ENCODE measurements at regions not wholly inside any gene's neighbourhood (a gene's known extent, or its start where the extent isn't known, plus 50 kb on each side); places are given as distances from the start of the nearest gene placed in this dataset.
"Not testable (repeated sequence)": the region's sequence is repeated elsewhere in the genome, so short reads cannot be mapped to it uniquely, and the experiment has no call there.

- no peak for TF ChIP-seq CTCF (IDR thresholded peaks at IDR 0.05; ENCODE audit: control insufficient read depth, insufficient read depth, low read depth, low read length, missing control alignments)
- no peak overlapping the region for H3K4me3 ChIP-seq (ENCODE audit: control insufficient read depth, low read depth, low read length)
- no peak for DNase-seq (ENCODE audit: low read depth)
These were observed 403.5 kb upstream of the ST8SIA4 start for GRCh38 chr5:101306391-101307137.

GRCh38 chr5:101296477-101296876 is 393.4 kb upstream of the ST8SIA4 start:
- TF ChIP-seq CTCF (IDR thresholded peaks at IDR 0.05; ENCODE audit: control insufficient read depth, insufficient read depth, low read depth, low read length, missing control alignments): no peak
- no peak overlapping the region for H3K4me3 ChIP-seq (ENCODE audit: control insufficient read depth, low read depth, low read length)
- DNase-seq (ENCODE audit: low read depth): no peak

GRCh38 chr5:101292199-101292598 is 389.1 kb upstream of the ST8SIA4 start:
- TF ChIP-seq CTCF (IDR thresholded peaks at IDR 0.05; ENCODE audit: control insufficient read depth, insufficient read depth, low read depth, low read length, missing control alignments): no peak
- no peak overlapping the region for H3K4me3 ChIP-seq (ENCODE audit: control insufficient read depth, low read depth, low read length)
- DNase-seq (ENCODE audit: low read depth): no peak

- DNase-seq (ENCODE audit: low read depth); H3K4me3 ChIP-seq (ENCODE audit: control insufficient read depth, low read depth, low read length): not testable (repeated sequence)
These were observed 387.7 kb upstream of the ST8SIA4 start for GRCh38 chr5:101290761-101291160.

GRCh38 chr5:101288633-101289032 is 385.6 kb upstream of the ST8SIA4 start:
- TF ChIP-seq CTCF (IDR thresholded peaks at IDR 0.05; ENCODE audit: control insufficient read depth, insufficient read depth, low read depth, low read length, missing control alignments): no peak
- no peak for DNase-seq (ENCODE audit: low read depth)

GRCh38 chr5:101284736-101285375 is 381.8 kb upstream of the ST8SIA4 start:
- no peak for DNase-seq (ENCODE audit: low read depth)
- H3K4me3 ChIP-seq (ENCODE audit: control insufficient read depth, low read depth, low read length): no peak overlapping the region
- no peak for TF ChIP-seq CTCF (IDR thresholded peaks at IDR 0.05; ENCODE audit: control insufficient read depth, insufficient read depth, low read depth, low read length, missing control alignments)

More at GRCh38 chr5:101288633-101289032, 385.6 kb upstream of the ST8SIA4 start:
- H3K4me3 ChIP-seq (ENCODE audit: control insufficient read depth, low read depth, low read length): no peak overlapping the region

GRCh38 chr5:101283938-101284337 is 380.9 kb upstream of the ST8SIA4 start:
- DNase-seq (ENCODE audit: low read depth); H3K4me3 ChIP-seq (ENCODE audit: control insufficient read depth, low read depth, low read length): not testable (repeated sequence)

Measured in AG09309 (cell line).